ENCODE measurements at regions not wholly inside any gene's neighbourhood (a gene's known extent, or its start where the extent isn't known, plus 50 kb on each side); places are given as distances from the start of the nearest gene placed in this dataset.

GRCh38 chr1:163836481-163836880, 514.7 kb downstream of the NUF2 start:
- TF ChIP-seq NFIC (IDR thresholded peaks at IDR 0.05) (no peak), USF1 (IDR thresholded peaks at IDR 0.05) (no peak), CREB1 (IDR thresholded peaks at IDR 0.05; ENCODE audit: low read depth) (no peak), ZBTB7A (IDR thresholded peaks at IDR 0.05; ENCODE audit: low read depth) (no peak), CEBPB (IDR thresholded peaks at IDR 0.05) (no peak), YY1 (IDR thresholded peaks at IDR 0.05; ENCODE audit: low read depth) (no peak)

- TF ChIP-seq MAX (IDR thresholded peaks at IDR 0.05) (no peak), CEBPB (IDR thresholded peaks at IDR 0.05) (no peak), FOXM1 (IDR thresholded peaks at IDR 0.05; ENCODE audit: borderline replicate concordance, low read depth) (no peak), NFIC (IDR thresholded peaks at IDR 0.05) (no peak), USF1 (IDR thresholded peaks at IDR 0.05) (no peak), CREB1 (IDR thresholded peaks at IDR 0.05; ENCODE audit: low read depth) (no peak), YY1 (IDR thresholded peaks at IDR 0.05; ENCODE audit: low read depth) (no peak), EP300 (IDR thresholded peaks at IDR 0.05; ENCODE audit: borderline replicate concordance) (no peak), ZBTB7A (IDR thresholded peaks at IDR 0.05; ENCODE audit: low read depth) (no peak), REST (IDR thresholded peaks at IDR 0.05; ENCODE audit: low read depth) (no peak), TEAD4 (IDR thresholded peaks at IDR 0.05) (no peak), TAF1 (IDR thresholded peaks at IDR 0.05; ENCODE audit: low read depth) (no peak), TCF12 (IDR thresholded peaks at IDR 0.05; ENCODE audit: low read depth) (no peak), EGR1 (IDR thresholded peaks at IDR 0.05) (no peak), RAD21 (IDR thresholded peaks at IDR 0.05; ENCODE audit: low read depth) (no peak)
Measured at GRCh38 chr1:163837206-163837605, 515.5 kb downstream of the NUF2 start.

GRCh38 chr1:163842571-163842970, 520.8 kb downstream of the NUF2 start:
- TF ChIP-seq EGR1 (IDR thresholded peaks at IDR 0.05) (no peak), TEAD4 (IDR thresholded peaks at IDR 0.05) (no peak), YY1 (IDR thresholded peaks at IDR 0.05; ENCODE audit: low read depth) (no peak), CREB1 (IDR thresholded peaks at IDR 0.05; ENCODE audit: low read depth) (no peak), MAX (IDR thresholded peaks at IDR 0.05) (no peak), CEBPB (IDR thresholded peaks at IDR 0.05) (no peak), ZBTB7A (IDR thresholded peaks at IDR 0.05; ENCODE audit: low read depth) (no peak), FOXM1 (IDR thresholded peaks at IDR 0.05; ENCODE audit: borderline replicate concordance, low read depth) (no peak), TAF1 (IDR thresholded peaks at IDR 0.05; ENCODE audit: low read depth) (no peak), EP300 (IDR thresholded peaks at IDR 0.05; ENCODE audit: borderline replicate concordance) (no peak), REST (IDR thresholded peaks at IDR 0.05; ENCODE audit: low read depth) (no peak), NFIC (IDR thresholded peaks at IDR 0.05) (no peak), RAD21 (IDR thresholded peaks at IDR 0.05; ENCODE audit: low read depth) (no peak)

- no peak for TF ChIP-seq TEAD4 (IDR thresholded peaks at IDR 0.05)
- TF ChIP-seq ZBTB7A (IDR thresholded peaks at IDR 0.05; ENCODE audit: low read depth): no peak
- no peak for TF ChIP-seq TCF12 (IDR thresholded peaks at IDR 0.05; ENCODE audit: low read depth)
- TF ChIP-seq CREB1 (IDR thresholded peaks at IDR 0.05; ENCODE audit: low read depth): no peak
Measured at GRCh38 chr1:163844459-163844858, 522.7 kb downstream of the NUF2 start.

- TF ChIP-seq TAF1 (IDR thresholded peaks at IDR 0.05; ENCODE audit: low read depth) (no peak), NFIC (IDR thresholded peaks at IDR 0.05) (no peak), RAD21 (IDR thresholded peaks at IDR 0.05; ENCODE audit: low read depth) (no peak), CEBPB (IDR thresholded peaks at IDR 0.05) (no peak), CREB1 (IDR thresholded peaks at IDR 0.05; ENCODE audit: low read depth) (no peak), REST (IDR thresholded peaks at IDR 0.05; ENCODE audit: low read depth) (no peak), TCF12 (IDR thresholded peaks at IDR 0.05; ENCODE audit: low read depth) (no peak), EGR1 (IDR thresholded peaks at IDR 0.05) (no peak), FOXM1 (IDR thresholded peaks at IDR 0.05; ENCODE audit: borderline replicate concordance, low read depth) (no peak), TEAD4 (IDR thresholded peaks at IDR 0.05) (no peak), MAX (IDR thresholded peaks at IDR 0.05) (no peak), YY1 (IDR thresholded peaks at IDR 0.05; ENCODE audit: low read depth) (no peak), USF1 (IDR thresholded peaks at IDR 0.05) (no peak), ZBTB7A (IDR thresholded peaks at IDR 0.05; ENCODE audit: low read depth) (no peak), EP300 (IDR thresholded peaks at IDR 0.05; ENCODE audit: borderline replicate concordance) (no peak)
Measured at GRCh38 chr1:163845279-163845678, 523.5 kb downstream of the NUF2 start.
